A673 (cell line): ENCODE measurements at regions not wholly inside any gene's neighbourhood (a gene's known extent, or its start where the extent isn't known, plus 50 kb on each side); places are given as distances from the start of the nearest gene placed in this dataset.

ENCODE experiments used
- BruUV-seq: library from RNA; stranded (reverse); fragments of 400-500 nt; replicated peaks from 2 replicates; lab custom pipeline; 2021; lab: Mats Ljungman, UMichigan
- CTCF ChIA-PET: fragments of 300-600 bp; sonication (Branson Sonifier 250); formaldehyde crosslinking; loops from one replicate; lab custom pipeline; 2022; ENCODE audit warnings: antibody characterized with exemption; lab: Charles Lee
- POLR2A ChIA-PET: fragments of 300-600 bp; sonication (Branson Sonifier 250); formaldehyde crosslinking; loops from one replicate; lab custom pipeline; 2022; ENCODE audit warnings: antibody characterized with exemption; ENCODE audit not compliant: low non-redundant PET; lab: Charles Lee
- DNase-seq: peaks from one replicate; pipeline ENCODE4 v3.0.0-alpha.2; 2015; ENCODE audit warnings: low spot score
- H3K27ac ChIP-seq: fragments of 200-600 bp; sonication (generic); 2 replicates; pipeline ENCODE4 v1.5.1; 2016; ENCODE audit warnings: mixed run types, low read depth, mild to moderate bottlenecking, mixed read lengths, antibody characterized with exemption, low read length; ENCODE audit not compliant: poor library complexity, severe bottlenecking
- H3K27me3 ChIP-seq: fragments of 200-600 bp; sonication (generic); replicated peaks from 2 replicates; pipeline ENCODE4 v1.6.1; 2017; ENCODE audit warnings: mixed run types, low read depth, mild to moderate bottlenecking, mixed read lengths, antibody characterized with exemption, low read length; ENCODE audit not compliant: insufficient read depth, poor library complexity
- H3K36me3 ChIP-seq: fragments of 200-600 bp; sonication (generic); 2 replicates; pipeline ENCODE4 v1.6.1; 2016; ENCODE audit warnings: mixed run types, mild to moderate bottlenecking, mixed read lengths, antibody characterized with exemption, low read length; ENCODE audit not compliant: insufficient read depth, poor library complexity, severe bottlenecking
- H3K4me1 ChIP-seq: fragments of 200-600 bp; sonication (generic); 2 replicates; pipeline ENCODE4 v1.6.1; 2017; ENCODE audit warnings: mixed run types, mild to moderate bottlenecking, mixed read lengths, antibody characterized with exemption, low read length; ENCODE audit not compliant: insufficient read depth, poor library complexity, severe bottlenecking
- H3K4me3 ChIP-seq: fragments of 200-600 bp; sonication (generic); 2 replicates; pipeline ENCODE4 v1.5.1; 2016; ENCODE audit warnings: low read depth, mixed run types, mild to moderate bottlenecking, mixed read lengths, low read length; ENCODE audit not compliant: poor library complexity, severe bottlenecking
- H3K9me3 ChIP-seq: fragments of 200-600 bp; sonication (generic); 2 replicates; pipeline ENCODE4 v1.6.1; 2016; ENCODE audit warnings: mixed run types, low read depth, mild to moderate bottlenecking, mixed read lengths, antibody characterized with exemption, low read length; ENCODE audit not compliant: poor library complexity, severe bottlenecking
- CTCF ChIP-seq: fragments of 300-800, 200-600 bp; sonication (generic); conservative IDR thresholded peaks from 2 replicates; pipeline ENCODE4 v1.5.1; 2017; ENCODE audit warnings: low read depth, mild to moderate bottlenecking, antibody characterized with exemption, low read length, moderate library complexity, mixed read lengths
- EZH2 ChIP-seq: fragments of 200-600 bp; sonication (generic); IDR thresholded peaks from 2 replicates; pipeline ENCODE4 v1.6.1; 2017; ENCODE audit warnings: borderline replicate concordance, low read depth, mild to moderate bottlenecking, mixed read lengths, antibody characterized with exemption, low read length; ENCODE audit not compliant: poor library complexity, severe bottlenecking
- intact Hi-C: fragments of 100-400 bp; cut with micrococcal nuclease; formaldehyde crosslinking; loops from one replicate; pipeline ENCODE4 v1.10.0; 2022; ENCODE audit not compliant: unreplicated experiment

GRCh38 chr3:24968036-24968435 is 460.0 kb upstream of the RARB start:
- Histone ChIP-seq H3K9me3 (no peaks in the 10 kb centered on the region), H3K4me1 (no peaks in the 10 kb centered on the region), H3K27me3 (no peaks in the 10 kb centered on the region), H3K27ac (no peak overlapping the region), H3K4me3 (no peak overlapping the region), H3K36me3 (no peaks in the 10 kb centered on the region)
- ChIA-PET POLR2A (no interaction called here), CTCF (no interaction called here)
- DNase-seq = no peak
- BruUV-seq = no TSS peak
- intact Hi-C loops = no loop called here
- TF ChIP-seq EZH2 (no peak), CTCF (no peak)

- DNase-seq = no peak
- Histone ChIP-seq H3K4me1 (no peaks in the 10 kb centered on the region), H3K36me3 (no peaks in the 10 kb centered on the region), H3K27ac (no peak overlapping the region), H3K27me3 (no peaks in the 10 kb centered on the region), H3K9me3 (no peaks in the 10 kb centered on the region), H3K4me3 (no peak overlapping the region)
- BruUV-seq = no TSS peak
- no peak for TF ChIP-seq CTCF
- TF ChIP-seq EZH2 = no peak
- ChIA-PET POLR2A (no interaction called here), CTCF (no interaction called here)
- intact Hi-C loops = no loop called here
Measured at GRCh38 chr3:24972491-24972890, 455.6 kb upstream of the RARB start.

GRCh38 chr3:24981309-24981708 is 446.8 kb upstream of the RARB start:
- no TSS peak for BruUV-seq
- no peaks in the 10 kb centered on the region for H3K27me3 ChIP-seq
- no peak overlapping the region for H3K4me3 ChIP-seq
- CTCF ChIA-PET = no interaction called here
- no peaks in the 10 kb centered on the region for H3K9me3 ChIP-seq
- no peaks in the 10 kb centered on the region for H3K36me3 ChIP-seq
- no peak for DNase-seq
- intact Hi-C loops = no loop called here
- TF ChIP-seq EZH2 = no peak
- TF ChIP-seq CTCF = no peak
- no peaks in the 10 kb centered on the region for H3K4me1 ChIP-seq
- no peak overlapping the region for H3K27ac ChIP-seq
- POLR2A ChIA-PET = no interaction called here

GRCh38 chr3:24981924-24982323 is 446.1 kb upstream of the RARB start:
- TF ChIP-seq EZH2 = no peak
- no peak for TF ChIP-seq CTCF
- no TSS peak for BruUV-seq
- Histone ChIP-seq H3K36me3 (no peaks in the 10 kb centered on the region), H3K9me3 (no peaks in the 10 kb centered on the region), H3K4me3 (no peak overlapping the region), H3K27ac (no peak overlapping the region), H3K4me1 (no peaks in the 10 kb centered on the region), H3K27me3 (no peaks in the 10 kb centered on the region)
- intact Hi-C loops = no loop called here
- POLR2A ChIA-PET = no interaction called here
- CTCF ChIA-PET = no interaction called here
- no peak for DNase-seq
